ENCODE measurements at regions not wholly inside any gene's neighbourhood (a gene's known extent, or its start where the extent isn't known, plus 50 kb on each side); places are given as distances from the start of the nearest gene placed in this dataset.

DNA sequence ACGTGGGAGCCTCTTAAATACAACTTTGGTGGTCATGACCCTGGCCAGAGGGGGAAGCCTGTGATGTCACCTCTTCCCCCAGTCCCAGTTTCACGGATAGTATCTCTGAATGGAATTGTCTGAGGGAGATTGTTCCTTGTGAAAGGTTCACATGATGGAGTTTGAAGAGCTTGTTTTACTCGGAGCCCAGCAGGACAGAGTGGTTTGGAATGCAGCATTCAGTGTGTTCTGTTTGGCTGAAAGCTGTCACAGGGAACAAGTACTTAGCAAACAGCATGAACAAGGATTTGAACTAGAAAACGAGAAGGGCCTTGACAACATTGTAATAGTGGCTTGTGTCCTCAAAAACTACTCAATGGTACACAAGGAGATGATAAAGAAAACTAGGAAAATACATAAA is 133.9 kb upstream of the CXorf66 start:
- TF ChIP-seq, protein P1, sequence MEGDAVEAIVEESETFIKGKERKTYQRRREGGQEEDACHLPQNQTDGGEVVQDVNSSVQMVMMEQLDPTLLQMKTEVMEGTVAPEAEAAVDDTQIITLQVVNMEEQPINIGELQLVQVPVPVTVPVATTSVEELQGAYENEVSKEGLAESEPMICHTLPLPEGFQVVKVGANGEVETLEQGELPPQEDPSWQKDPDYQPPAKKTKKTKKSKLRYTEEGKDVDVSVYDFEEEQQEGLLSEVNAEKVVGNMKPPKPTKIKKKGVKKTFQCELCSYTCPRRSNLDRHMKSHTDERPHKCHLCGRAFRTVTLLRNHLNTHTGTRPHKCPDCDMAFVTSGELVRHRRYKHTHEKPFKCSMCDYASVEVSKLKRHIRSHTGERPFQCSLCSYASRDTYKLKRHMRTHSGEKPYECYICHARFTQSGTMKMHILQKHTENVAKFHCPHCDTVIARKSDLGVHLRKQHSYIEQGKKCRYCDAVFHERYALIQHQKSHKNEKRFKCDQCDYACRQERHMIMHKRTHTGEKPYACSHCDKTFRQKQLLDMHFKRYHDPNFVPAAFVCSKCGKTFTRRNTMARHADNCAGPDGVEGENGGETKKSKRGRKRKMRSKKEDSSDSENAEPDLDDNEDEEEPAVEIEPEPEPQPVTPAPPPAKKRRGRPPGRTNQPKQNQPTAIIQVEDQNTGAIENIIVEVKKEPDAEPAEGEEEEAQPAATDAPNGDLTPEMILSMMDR (IDR thresholded peaks at IDR 0.05; ENCODE audit: extremely low read depth in 1 of 2, insufficient read depth in 1 of 2, low read depth in 1 of 2, low read length in 2 of 2) = no peak
- TF ChIP-seq POLR2AphosphoS5 (IDR thresholded peaks at IDR 0.05; ENCODE audit: insufficient read depth, low read depth, low read length) (no peak), POLR2A (IDR thresholded peaks at IDR 0.05; ENCODE audit: low read depth, low read length) (no peak)

Measured in endothelial cell of umbilical vein (primary cell).